Kidney (tissue), 13 donors: ENCODE measurements at regions not wholly inside any gene's neighbourhood (a gene's known extent, or its start where the extent isn't known, plus 50 kb on each side); places are given as distances from the start of the nearest gene placed in this dataset.

Source experiments
- DNase-seq, 5 donors: peaks; one replicate each; pipeline ENCODE4 v3.0.0-alpha.2; 2013 to 2020
- FAIRE-seq: peaks from 2 replicates; lab custom pipeline; 2012; peaks lifted over from hg19 to GRCh38; lab: Jason Lieb, UNC
- H3K27ac ChIP-seq, 2 donors: one replicate each; pipeline ENCODE4 v1.7.0; 2013; ENCODE audit warnings: low read depth in 2 of 2, low read length in 2 of 2, inconsistent platforms in 1 of 2
- H3K27me3 ChIP-seq: one replicate; pipeline ENCODE4 v1.7.1; 2013; ENCODE audit warnings: low read length, inconsistent platforms; ENCODE audit not compliant: control insufficient read depth, insufficient read depth
- H3K36me3 ChIP-seq, 3 donors: one replicate each; pipeline versions ENCODE4 v1.7.0 to v1.7.1; 2013; ENCODE audit warnings: low read length in 3 of 3, control low read depth in 1 of 3, inconsistent platforms in 1 of 3; ENCODE audit not compliant: insufficient read depth in 3 of 3, control insufficient read depth in 2 of 3
- H3K4me1 ChIP-seq, 3 donors: one replicate each; pipeline versions ENCODE4 v1.7.0 to v1.7.1; 2013; ENCODE audit warnings: low read length in 3 of 3, inconsistent platforms in 1 of 3, low read depth in 1 of 3; ENCODE audit not compliant: control insufficient read depth in 2 of 3, insufficient read depth in 2 of 3
- H3K4me3 ChIP-seq, 3 donors: one replicate each; pipeline versions ENCODE4 v1.7.0 to v1.8.1; 2013; ENCODE audit warnings: low read length in 3 of 3, control low read depth in 1 of 3, inconsistent platforms in 1 of 3
- H3K9ac ChIP-seq, 3 donors: one replicate each; pipeline versions ENCODE4 v1.7.0 to v1.7.1; 2013; ENCODE audit warnings: low read length in 3 of 3, control low read depth in 1 of 3, inconsistent platforms in 1 of 3
- H3K9me3 ChIP-seq, 3 donors: one replicate each; pipeline versions ENCODE4 v1.7.0 to v1.7.1; 2013; ENCODE audit warnings: low read length in 3 of 3, control low read depth in 1 of 3, inconsistent platforms in 1 of 3; ENCODE audit not compliant: control insufficient read depth in 2 of 3, insufficient read depth in 1 of 3
- intact Hi-C: fragments of 100-400 bp; cut with DNase I; formaldehyde crosslinking; loops from one replicate; pipeline ENCODE4 v1.11.1; 2022
- TF ChIP-seq, protein P1 (sequence below): IDR thresholded peaks from 3 replicates; pipeline ENCODE4 v1.5.1; 2012; ENCODE audit warnings: mild to moderate bottlenecking, moderate library complexity, borderline replicate concordance; ENCODE audit not compliant: insufficient read depth; ENCODE audit errors: extremely low read depth
- donor health status: control.
- donor health status: control.
- donor health status: control.
- donor health status: control.
- donor health status: control.
- donor health status: DM: yes; HTN: yes; CAD: no.
- donor health status: Normal renal cell carcinoma (clear cell type).

DNA sequence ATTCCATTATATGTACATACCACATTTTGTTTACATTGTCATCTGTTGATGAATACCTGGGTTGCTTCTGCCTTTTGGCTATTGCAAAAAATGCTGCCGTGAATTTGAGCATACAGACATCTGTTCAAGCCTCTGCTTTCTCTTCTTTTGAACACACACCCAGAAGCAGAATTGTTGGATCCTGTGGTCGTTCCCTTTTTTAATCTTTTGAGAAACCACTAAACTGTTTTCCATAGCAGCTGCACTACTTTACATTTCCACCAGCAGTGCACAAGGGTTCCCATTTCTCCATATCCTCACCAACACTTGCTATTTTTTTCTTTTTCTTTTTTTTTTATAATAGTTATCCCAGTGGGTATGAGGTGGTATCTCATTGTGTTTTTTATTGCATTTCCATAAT lies 123.5 kb downstream of the TEX29 start:
- H3K9me3 ChIP-seq: no peaks in the 10 kb centered on the region
- intact Hi-C loops: no loop called here
- H3K4me3 ChIP-seq: no peak overlapping the region
- no peaks in the 10 kb centered on the region for H3K27me3 ChIP-seq
- no peaks in the 10 kb centered on the region for H3K36me3 ChIP-seq
- FAIRE-seq: no peak
- no peaks in the 10 kb centered on the region for H3K4me1 ChIP-seq
- TF ChIP-seq, protein P1, sequence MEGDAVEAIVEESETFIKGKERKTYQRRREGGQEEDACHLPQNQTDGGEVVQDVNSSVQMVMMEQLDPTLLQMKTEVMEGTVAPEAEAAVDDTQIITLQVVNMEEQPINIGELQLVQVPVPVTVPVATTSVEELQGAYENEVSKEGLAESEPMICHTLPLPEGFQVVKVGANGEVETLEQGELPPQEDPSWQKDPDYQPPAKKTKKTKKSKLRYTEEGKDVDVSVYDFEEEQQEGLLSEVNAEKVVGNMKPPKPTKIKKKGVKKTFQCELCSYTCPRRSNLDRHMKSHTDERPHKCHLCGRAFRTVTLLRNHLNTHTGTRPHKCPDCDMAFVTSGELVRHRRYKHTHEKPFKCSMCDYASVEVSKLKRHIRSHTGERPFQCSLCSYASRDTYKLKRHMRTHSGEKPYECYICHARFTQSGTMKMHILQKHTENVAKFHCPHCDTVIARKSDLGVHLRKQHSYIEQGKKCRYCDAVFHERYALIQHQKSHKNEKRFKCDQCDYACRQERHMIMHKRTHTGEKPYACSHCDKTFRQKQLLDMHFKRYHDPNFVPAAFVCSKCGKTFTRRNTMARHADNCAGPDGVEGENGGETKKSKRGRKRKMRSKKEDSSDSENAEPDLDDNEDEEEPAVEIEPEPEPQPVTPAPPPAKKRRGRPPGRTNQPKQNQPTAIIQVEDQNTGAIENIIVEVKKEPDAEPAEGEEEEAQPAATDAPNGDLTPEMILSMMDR: no peak
- H3K9ac ChIP-seq: no peak overlapping the region
- H3K27ac ChIP-seq: no peak overlapping the region
- DNase-seq: no peak

DNA sequence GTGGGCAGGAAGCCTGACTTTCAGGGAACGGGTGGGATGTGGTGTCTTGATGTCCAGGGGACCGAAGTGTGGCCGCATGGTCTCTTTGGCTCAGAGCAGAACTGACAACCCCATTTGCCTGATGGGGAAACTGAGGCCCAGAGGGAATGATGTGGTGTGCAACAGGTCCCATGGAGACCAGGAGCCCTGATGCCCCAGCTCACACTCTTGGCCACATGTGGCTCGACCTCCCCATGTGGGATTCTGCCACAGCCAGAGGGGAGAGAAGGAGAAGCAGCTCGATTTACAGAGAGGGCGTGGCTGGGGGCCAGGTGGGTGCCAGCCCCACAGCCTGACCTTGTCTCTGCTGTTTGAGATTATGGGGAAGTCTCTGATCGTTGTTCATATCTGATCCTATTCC lies 128.1 kb downstream of the TEX29 start:
- intact Hi-C loops: no loop called here
- Histone ChIP-seq H3K27ac (no peak overlapping the region), H3K9me3 (no peaks in the 10 kb centered on the region), H3K4me3 (no peak overlapping the region), H3K27me3 (no peaks in the 10 kb centered on the region), H3K9ac (no peak overlapping the region), H3K4me1 (no peaks in the 10 kb centered on the region), H3K36me3 (no peaks in the 10 kb centered on the region)
- no peak for FAIRE-seq
- TF ChIP-seq, protein P1: no peak
- no peak for DNase-seq

DNA sequence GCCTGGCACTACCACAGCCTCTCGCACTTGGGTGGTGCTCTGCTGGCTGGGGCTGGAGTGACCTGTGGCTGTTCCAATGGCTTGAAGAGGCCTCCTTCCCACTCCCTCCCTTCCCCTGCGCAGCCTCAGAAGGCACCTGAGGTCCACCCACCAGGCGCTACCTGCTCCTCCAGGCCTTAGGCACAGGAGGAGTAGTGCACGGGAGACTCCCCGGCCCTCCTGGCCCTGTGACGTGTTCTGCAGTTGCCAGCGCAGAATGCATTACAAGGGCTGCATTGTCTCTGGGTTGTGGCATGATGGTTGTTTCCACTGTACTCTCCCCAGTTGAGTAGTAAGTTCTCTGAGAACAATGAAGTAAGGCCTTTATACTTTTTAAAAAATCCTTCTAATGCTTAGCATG lies 128.6 kb downstream of the TEX29 start:
- Histone ChIP-seq H3K4me1 (no peaks in the 10 kb centered on the region), H3K36me3 (no peaks in the 10 kb centered on the region), H3K27ac (no peak overlapping the region), H3K27me3 (no peaks in the 10 kb centered on the region), H3K9me3 (peaks cover 0 to 2% (median 0%) of the 10 kb centered on the region in 3 donors), H3K9ac (no peak overlapping the region), H3K4me3 (no peak overlapping the region)
- no peak for DNase-seq
- FAIRE-seq: no peak
- intact Hi-C loops: no loop called here
- TF ChIP-seq, protein P1: no peak

DNA sequence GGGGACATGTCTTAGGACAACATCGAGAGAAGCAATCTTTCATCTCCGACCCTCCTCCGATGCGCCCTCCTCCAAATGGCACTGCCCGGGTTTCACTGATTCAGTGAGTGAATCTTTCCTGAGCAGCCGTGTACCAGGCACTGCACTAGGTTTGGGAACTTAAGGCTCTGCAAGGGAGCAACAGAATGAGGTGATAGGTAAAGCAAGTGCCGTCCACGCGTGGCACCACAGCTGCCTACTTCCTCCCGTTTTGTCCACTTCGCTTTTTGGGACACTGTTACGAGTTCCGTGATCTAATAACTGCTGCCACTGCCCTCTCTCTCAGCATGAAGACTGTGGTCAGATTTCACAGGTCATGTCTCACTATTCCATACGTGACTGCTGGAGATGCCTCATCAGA lies 131.0 kb downstream of the TEX29 start:
- Histone ChIP-seq H3K27ac (no peak overlapping the region), H3K4me3 (no peak overlapping the region), H3K36me3 (no peaks in the 10 kb centered on the region), H3K27me3 (no peaks in the 10 kb centered on the region), H3K9me3 (peaks cover 0 to 4% (median 0%) of the 10 kb centered on the region in 3 donors), H3K4me1 (no peaks in the 10 kb centered on the region), H3K9ac (no peak overlapping the region)
- FAIRE-seq (no peak), DNase-seq (no peak)
- TF ChIP-seq, protein P1: no peak
- intact Hi-C loops: no loop called here
